Upper lobe of left lung (tissue), 6 donors: ENCODE measurements at regions not wholly inside any gene's neighbourhood (a gene's known extent, or its start where the extent isn't known, plus 50 kb on each side); places are given as distances from the start of the nearest gene placed in this dataset.
"Not testable (repeated sequence)": the region's sequence is repeated elsewhere in the genome, so short reads cannot be mapped to it uniquely, and the experiment has no call there.

ENCODE experiments used
- ATAC-seq, 2 donors: fragments of 200-7000 bp; cut with Tn5 transposase; one replicate each; pipeline ENCODE4 v1.9.1; 2022; ENCODE audit warnings: mild to moderate bottlenecking in 2 of 2, moderate library complexity in 2 of 2; ENCODE audit not compliant: low FRiP score in 2 of 2
- DNase-seq, 2 donors: peaks; one replicate each; pipeline ENCODE4 v3.0.0-alpha.2; 2019 to 2020
- H3K27ac ChIP-seq, 4 donors: fragments of 200-600 bp; sonication (generic); one replicate each; pipeline ENCODE4 v1.5.1; 2016 to 2019
- H3K27me3 ChIP-seq, 4 donors: fragments of 200-600 bp; sonication (generic); one replicate each; pipeline ENCODE4 v1.5.1; 2017 to 2019
- H3K36me3 ChIP-seq, 4 donors: fragments of 200-600 bp; sonication (generic); one replicate each; pipeline ENCODE4 v1.5.1; 2016 to 2019
- H3K4me1 ChIP-seq, 4 donors: fragments of 200-600 bp; sonication (generic); one replicate each; pipeline ENCODE4 v1.5.1; 2018 to 2019
- H3K4me3 ChIP-seq, 4 donors: fragments of 200-600 bp; sonication (generic); one replicate each; pipeline ENCODE4 v1.5.1; 2017 to 2019; ENCODE audit warnings: mild to moderate bottlenecking in 2 of 4, moderate library complexity in 1 of 4
- H3K9me3 ChIP-seq, 4 donors: fragments of 200-600 bp; sonication (generic); one replicate each; pipeline ENCODE4 v1.5.1; 2018 to 2019
- CTCF ChIP-seq, 6 experiments: fragments of 450-650 bp in 4 of 6; fragments of 200-600 bp in 2 of 6; sonication (generic) in 2 of 6; IDR thresholded peaks; one replicate each; pipeline ENCODE4 v1.5.1; 2016 to 2019; ENCODE audit warnings: antibody characterized with exemption in 6 of 6
- EP300 ChIP-seq, 4 donors: sonication (generic); formaldehyde crosslinking; IDR thresholded peaks; one replicate each; pipeline ENCODE4 v1.5.1; 2017; ENCODE audit warnings: antibody characterized with exemption in 4 of 4, control low read depth in 2 of 4
- POLR2A ChIP-seq, 4 donors: fragments of 450-650 bp; IDR thresholded peaks; one replicate each; pipeline ENCODE4 v1.5.1; 2016 to 2017; ENCODE audit warnings: antibody characterized with exemption in 4 of 4, mild to moderate bottlenecking in 2 of 4
- POLR2AphosphoS5 ChIP-seq, 2 donors: sonication (generic); formaldehyde crosslinking; IDR thresholded peaks; one replicate each; pipeline ENCODE4 v1.5.1; 2017; ENCODE audit warnings: antibody characterized with exemption in 2 of 2
- WGBS, 2 donors: methylation state at CpG; one replicate each; pipeline ENCODE4 v1.1.5; 2017 to 2018; 5-methylcytosine and 5-hydroxymethylcytosine counted together
- donor health status: DM: no; HTN: no; CAD: no; lungs with moderate emphysema.
- donor health status: DM: no; HTN: yes; CAD: no; lungs with severe emphysema.

- peak in 1 of 2 donors; percentile 42 for ATAC-seq
- H3K9me3 ChIP-seq, result no peaks in the 10 kb centered on the region
- H3K27me3 ChIP-seq, result no peaks in the 10 kb centered on the region
- no peak overlapping the region for H3K4me3 ChIP-seq
- DNase-seq, result no peak
- WGBS, 2 donors, result 42 to 44% methylated on average over 1 of the region's 1 CpG
- no peaks in the 10 kb centered on the region for H3K4me1 ChIP-seq
- H3K27ac ChIP-seq, result no peak overlapping the region
- TF ChIP-seq POLR2A (IDR thresholded peaks at IDR 0.05) (no peak), POLR2AphosphoS5 (IDR thresholded peaks at IDR 0.05) (no peak), CTCF (IDR thresholded peaks at IDR 0.05) (peak in 1 of 6 experiments; percentile 24)
- H3K36me3 ChIP-seq, result no peaks in the 10 kb centered on the region
Measured at GRCh38 chr7:81457852-81458522, 311.9 kb downstream of the HGF start.

- ATAC-seq, H3K4me1 ChIP-seq, H3K27ac ChIP-seq, H3K36me3 ChIP-seq, H3K9me3 ChIP-seq, DNase-seq, H3K27me3 ChIP-seq, H3K4me3 ChIP-seq: not testable (repeated sequence)
Measured at GRCh38 chr7:81453770-81454169, 316.1 kb downstream of the HGF start.

GRCh38 chr7:81449105-81449504 is 320.7 kb downstream of the HGF start:
- Histone ChIP-seq H3K9me3 (no peaks in the 10 kb centered on the region), H3K27me3 (no peaks in the 10 kb centered on the region), H3K4me3 (no peak overlapping the region), H3K27ac (no peak overlapping the region), H3K4me1 (no peaks in the 10 kb centered on the region), H3K36me3 (no peaks in the 10 kb centered on the region)
- no peak for TF ChIP-seq POLR2A (IDR thresholded peaks at IDR 0.05)
- no peak for TF ChIP-seq POLR2AphosphoS5 (IDR thresholded peaks at IDR 0.05)
- TF ChIP-seq EP300 (IDR thresholded peaks at IDR 0.05), result no peak
- no peak for TF ChIP-seq CTCF (IDR thresholded peaks at IDR 0.05)
- DNase-seq (no peak), ATAC-seq (no peak)

- no peak for DNase-seq
- peak in 1 of 2 donors; percentile 58 for ATAC-seq
- no peaks in the 10 kb centered on the region for H3K27me3 ChIP-seq
- no peaks in the 10 kb centered on the region for H3K9me3 ChIP-seq
- no peak overlapping the region for H3K4me3 ChIP-seq
- H3K27ac ChIP-seq, result no peak overlapping the region
- H3K36me3 ChIP-seq, result no peaks in the 10 kb centered on the region
- TF ChIP-seq CTCF (IDR thresholded peaks at IDR 0.05) (peak in 3 of 6 experiments; percentile 9 to 22 (median 20)), POLR2A (IDR thresholded peaks at IDR 0.05) (no peak)
- WGBS, 2 donors, result 23 to 34% methylated on average over 4 of the region's 4 CpGs
- H3K4me1 ChIP-seq, result no peaks in the 10 kb centered on the region
Measured at GRCh38 chr7:81447351-81447952, 322.4 kb downstream of the HGF start.

- ATAC-seq (no peak), DNase-seq (no peak)
- no peaks in the 10 kb centered on the region for H3K36me3 ChIP-seq
- no peaks in the 10 kb centered on the region for H3K9me3 ChIP-seq
- H3K27ac ChIP-seq, result no peak overlapping the region
- H3K4me3 ChIP-seq, result no peak overlapping the region
- no peaks in the 10 kb centered on the region for H3K27me3 ChIP-seq
- WGBS, 2 donors, result 64 to 79% methylated on average over 1 of the region's 1 CpG
- H3K4me1 ChIP-seq, result no peaks in the 10 kb centered on the region
- TF ChIP-seq CTCF (IDR thresholded peaks at IDR 0.05), result no peak
- TF ChIP-seq POLR2A (IDR thresholded peaks at IDR 0.05), result no peak
- no peak for TF ChIP-seq POLR2AphosphoS5 (IDR thresholded peaks at IDR 0.05)
- TF ChIP-seq EP300 (IDR thresholded peaks at IDR 0.05), result no peak
Measured at GRCh38 chr7:81446212-81446611, 323.6 kb downstream of the HGF start.
